GM21423 (cell line): ENCODE measurements at regions not wholly inside any gene's neighbourhood (a gene's known extent, or its start where the extent isn't known, plus 50 kb on each side); places are given as distances from the start of the nearest gene placed in this dataset.
"Not testable (repeated sequence)": the region's sequence is repeated elsewhere in the genome, so short reads cannot be mapped to it uniquely, and the experiment has no call there.

ENCODE experiments used
- ATAC-seq: cut with Tn5 transposase; IDR thresholded peaks from one replicate; pipeline ENCODE4 v1.9.1; 2021; ENCODE audit warnings: mild to moderate bottlenecking, moderate library complexity; ENCODE audit not compliant: unreplicated experiment

GRCh38 chr9:87041553-87042235, 94.4 kb upstream of the GAS1 start:
- not testable (repeated sequence) for ATAC-seq

GRCh38 chr9:87049929-87050608, 102.8 kb upstream of the GAS1 start:
- ATAC-seq, result not testable (repeated sequence)

DNA sequence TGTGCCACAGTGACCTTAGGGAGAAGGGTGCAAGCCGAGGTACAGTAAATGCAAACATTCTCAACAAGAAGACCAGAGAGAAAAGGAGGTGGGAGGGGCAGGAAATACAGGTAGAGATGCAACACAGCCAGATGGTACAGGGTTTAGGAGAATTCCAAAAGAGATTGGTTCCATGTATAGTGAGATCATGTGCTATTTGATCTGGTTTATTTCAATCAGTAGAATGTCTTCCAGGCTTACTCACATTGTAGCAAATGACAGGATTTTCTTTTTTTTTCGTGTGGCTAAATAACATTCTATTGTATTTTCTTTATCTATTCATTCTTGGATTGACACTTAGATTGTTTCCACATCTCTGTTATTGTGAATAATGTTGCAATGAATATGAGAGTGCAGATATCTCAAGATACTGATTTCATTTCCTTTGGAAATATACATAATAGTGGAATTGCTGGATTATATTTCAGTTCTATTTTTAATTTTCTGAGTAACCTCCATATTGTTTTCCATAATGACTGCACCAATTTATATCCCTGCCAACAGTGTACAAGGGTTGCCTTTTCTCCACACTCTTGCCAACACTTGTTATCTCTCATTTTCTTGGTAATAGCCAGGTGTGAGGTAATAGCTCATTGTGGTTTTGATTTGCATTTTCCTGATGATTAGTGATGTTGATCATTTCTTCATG, 107.8 kb upstream of the GAS1 start:
- ATAC-seq, result no peak

GRCh38 chr9:87059772-87060171, 112.5 kb upstream of the GAS1 start:
- no peak for ATAC-seq

DNA sequence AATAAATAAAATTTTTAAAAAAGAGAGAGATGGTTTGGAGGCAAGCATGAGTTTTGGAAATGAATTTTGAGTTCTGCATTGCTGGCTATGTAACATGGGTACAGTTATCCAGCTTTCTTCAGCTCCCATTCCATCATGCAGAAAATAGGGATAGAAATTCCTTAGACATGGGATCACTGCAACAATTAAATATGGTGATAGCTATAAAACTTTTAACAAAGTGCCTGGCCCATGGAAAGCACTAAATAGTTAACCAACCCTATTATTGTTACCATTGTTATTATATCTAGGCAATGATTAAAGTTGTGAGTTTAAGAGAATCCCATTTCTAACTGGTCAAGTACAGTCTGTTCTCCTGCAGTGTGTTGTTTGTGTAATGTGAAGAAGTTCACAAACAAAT, 115.4 kb upstream of the GAS1 start:
- no peak for ATAC-seq

DNA sequence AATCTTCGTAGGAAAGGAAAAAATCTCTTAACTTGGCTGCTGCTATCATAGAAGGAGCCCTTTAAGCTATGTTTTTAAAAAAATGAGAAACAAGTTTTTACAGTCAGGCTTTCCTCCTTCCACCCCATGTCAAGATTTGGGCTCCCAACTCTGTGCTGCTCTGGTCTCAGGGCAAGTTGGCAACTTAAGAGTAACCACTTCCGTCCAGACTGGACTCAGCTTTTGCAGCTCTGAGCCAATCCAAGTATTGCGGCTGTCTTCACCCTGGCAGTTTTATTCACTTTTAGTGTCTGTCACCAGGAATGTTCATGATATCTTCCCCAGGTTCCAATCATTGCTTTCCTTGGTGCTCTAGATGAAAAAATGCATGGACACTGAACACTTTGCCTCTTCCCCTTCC, 115.9 kb upstream of the GAS1 start:
- no peak for ATAC-seq

DNA sequence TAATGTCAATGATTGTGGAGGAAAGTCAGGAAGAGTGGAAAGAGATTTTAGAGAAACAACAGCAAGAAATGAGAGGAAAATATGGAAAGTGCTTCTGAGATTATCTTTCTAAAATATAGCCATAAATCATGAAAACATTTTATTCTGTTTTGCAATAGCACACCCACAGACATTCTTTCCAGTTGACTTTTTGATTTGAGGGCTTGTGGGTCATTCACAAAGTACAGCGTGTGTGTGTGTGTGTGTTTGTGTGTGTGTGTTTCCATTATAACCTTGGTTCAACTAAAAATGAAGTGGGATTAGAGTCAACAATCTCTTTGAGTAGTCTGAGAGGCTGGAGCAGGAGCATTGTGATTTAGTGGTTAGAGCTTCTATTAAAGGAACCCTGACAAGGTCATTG, 116.6 kb upstream of the GAS1 start:
- ATAC-seq, result no peak

GRCh38 chr9:87064311-87064710, 117.0 kb upstream of the GAS1 start:
- ATAC-seq, result no peak

GRCh38 chr9:87065981-87066380, 118.7 kb upstream of the GAS1 start:
- ATAC-seq, result no peak

DNA sequence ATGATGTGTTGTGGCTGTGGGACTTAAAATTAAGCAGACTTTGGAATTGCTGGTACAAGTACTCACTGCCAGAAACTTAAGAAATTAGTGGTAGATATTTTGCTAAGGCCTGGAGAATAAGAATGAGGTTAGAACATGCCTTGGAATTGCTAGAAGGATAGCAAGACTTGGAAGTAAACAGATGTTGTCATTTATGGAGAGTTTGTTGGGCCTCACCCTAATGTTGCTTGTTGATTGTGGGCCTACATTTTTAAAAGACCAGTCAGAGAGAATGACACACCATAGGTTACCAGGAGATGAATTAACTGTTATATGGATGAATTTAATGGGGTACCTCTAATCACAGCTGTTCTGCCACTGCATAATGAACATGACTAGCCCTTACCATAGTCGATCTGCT, 120.1 kb upstream of the GAS1 start:
- no peak for ATAC-seq

- no peak for ATAC-seq
Measured at GRCh38 chr9:87068177-87068840, 121.0 kb upstream of the GAS1 start.

DNA sequence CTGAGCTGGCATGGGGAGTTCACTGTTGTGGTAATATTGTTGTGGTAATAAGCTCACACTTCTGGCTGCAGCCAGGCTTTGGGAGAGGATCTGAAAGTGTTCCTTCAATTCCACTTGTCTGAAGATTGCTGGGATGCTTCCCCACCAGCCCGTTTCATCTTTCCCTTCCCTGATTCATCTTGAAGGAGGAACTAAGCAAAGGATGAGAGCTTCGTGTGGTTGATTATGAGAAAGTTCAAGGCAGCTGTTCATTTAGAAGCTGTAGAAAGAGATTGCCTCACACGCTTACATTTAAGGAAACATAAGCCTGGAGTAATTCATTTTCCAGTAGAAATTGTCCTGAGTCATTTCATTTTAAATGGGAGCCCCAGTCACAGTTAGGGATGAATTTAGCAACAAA, 122.4 kb upstream of the GAS1 start:
- ATAC-seq, result no peak

DNA sequence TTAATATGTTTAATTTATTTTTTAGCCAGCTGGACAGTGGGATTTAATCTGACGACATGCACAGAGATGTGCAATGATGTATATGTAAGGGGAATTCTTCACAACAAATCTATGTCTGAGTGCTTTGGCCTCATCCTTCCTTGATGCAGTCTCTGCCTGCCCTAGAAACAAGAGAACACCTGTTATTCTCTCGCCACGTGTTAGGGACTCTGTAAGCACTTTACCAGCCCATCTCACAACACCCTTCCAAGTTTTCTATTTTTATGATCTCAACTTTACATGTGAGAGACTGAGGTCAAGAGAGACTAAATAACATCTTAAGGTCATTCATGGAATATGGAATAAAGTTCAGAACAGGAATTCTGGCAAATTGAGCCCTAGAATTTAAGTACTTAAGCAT, 123.0 kb upstream of the GAS1 start:
- no peak for ATAC-seq

DNA sequence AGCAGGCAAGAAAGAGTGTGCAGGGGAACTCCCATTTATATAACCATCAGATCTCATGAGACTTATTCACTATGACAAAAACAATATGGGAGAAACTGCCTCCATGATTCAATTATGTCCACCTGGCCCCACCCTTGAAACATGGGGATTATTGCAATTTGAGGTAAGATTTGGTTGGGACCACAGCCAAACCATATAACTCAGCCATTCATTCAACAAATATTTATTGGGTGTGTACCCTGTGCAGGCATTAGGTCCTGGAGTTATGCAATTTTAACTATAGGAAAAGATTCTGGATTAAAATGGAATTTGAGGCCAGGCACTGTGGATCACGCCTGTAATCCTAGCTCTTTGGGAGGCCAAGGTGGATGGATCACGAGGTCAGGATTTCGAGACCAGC, 124.2 kb upstream of the GAS1 start:
- no peak for ATAC-seq

DNA sequence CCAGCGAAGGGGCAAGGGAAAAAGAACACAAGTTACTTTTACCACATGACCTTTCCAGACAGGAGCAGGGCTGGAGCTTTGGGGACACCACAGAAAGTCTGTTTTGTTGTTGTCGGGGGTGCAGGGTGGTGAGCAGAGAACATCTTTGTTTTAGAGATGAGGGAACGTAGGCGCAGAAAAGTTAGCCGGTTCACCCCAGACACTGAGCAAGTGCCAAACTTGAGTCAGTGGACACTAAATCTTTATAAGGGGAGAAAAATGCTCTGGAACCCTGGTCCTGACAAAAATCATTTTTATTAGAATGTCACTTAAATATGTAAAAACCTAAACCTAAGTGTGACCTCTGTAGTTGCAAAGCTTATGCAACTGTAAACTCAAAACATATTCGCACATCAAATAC, 126.4 kb upstream of the GAS1 start:
- no peak for ATAC-seq

GRCh38 chr9:87075537-87075936, 128.2 kb upstream of the GAS1 start:
- no peak for ATAC-seq

DNA sequence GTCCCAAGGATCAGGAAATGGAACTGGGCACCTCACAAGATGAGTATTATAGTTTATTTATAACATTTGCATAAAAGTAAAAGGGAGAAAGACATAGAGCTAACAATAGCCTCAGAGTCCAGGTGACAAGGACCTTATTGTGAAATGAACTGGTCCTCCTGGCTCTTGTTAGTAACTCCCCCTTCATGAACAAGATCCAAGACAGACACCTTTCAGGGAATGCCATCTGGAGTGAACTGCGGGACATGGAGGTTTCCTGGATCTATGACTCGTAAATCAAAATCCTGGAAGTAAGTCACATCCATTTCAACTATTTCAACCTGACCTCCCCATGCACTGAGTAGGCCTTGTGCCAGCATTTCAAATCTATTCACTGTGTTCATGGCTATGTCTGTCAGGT, 129.5 kb upstream of the GAS1 start:
- ATAC-seq, result no peak

DNA sequence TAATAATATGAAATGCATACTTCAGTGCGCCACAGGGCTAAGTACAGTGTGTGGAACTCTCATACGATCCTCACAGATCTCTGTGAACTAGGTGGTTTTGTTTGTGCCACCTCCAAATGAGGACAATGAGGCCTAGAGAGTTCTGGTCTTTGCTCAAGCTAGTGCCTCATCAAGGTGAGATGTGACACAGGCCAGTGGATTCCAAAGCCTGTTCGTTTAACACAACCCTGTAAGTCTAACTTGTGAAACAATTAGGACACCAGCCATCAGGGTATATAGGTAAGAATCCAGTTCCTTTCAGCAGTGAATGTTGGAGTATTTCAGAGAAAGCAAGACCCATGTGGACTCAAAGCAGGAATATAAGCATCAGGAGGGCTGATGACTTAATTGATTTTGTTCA, 130.7 kb upstream of the GAS1 start:
- ATAC-seq, result no peak

DNA sequence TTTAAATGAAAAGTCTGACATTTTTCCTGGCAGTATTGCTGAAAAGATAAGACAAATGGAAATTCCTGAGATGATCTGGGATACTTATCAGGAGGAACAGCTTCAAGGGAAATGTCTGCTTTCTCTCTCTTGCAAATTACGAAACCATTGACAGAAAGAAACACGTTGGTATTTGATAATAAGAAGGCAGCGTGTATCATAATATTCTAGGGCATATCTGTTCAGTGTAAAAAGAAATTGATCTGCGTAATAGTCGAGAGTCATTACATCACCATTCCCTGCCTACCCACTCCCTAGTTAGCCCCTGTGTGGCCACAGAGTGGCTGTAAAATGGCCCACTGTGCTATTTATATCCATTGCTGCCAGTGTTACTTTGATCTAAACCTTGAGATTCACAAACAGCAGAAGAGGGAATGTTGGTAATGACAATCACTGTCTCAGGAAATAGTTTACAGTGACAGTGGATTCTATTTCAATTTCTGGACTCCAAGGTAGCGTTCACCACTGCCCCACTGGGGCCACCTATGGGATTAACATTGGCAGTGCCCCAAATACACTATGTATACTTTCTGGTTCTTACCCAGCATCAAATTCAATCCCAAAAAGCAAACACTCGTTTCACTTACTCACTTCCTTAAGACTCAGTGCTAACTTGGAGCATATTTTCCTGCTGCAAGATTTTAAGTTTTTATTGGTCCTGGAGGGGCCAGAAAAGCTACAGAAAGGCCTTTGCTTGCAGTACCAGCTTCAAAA, 133.4 kb upstream of the GAS1 start:
- no peak for ATAC-seq

GRCh38 chr9:87081503-87081902, 134.2 kb upstream of the GAS1 start:
- ATAC-seq, result no peak

DNA sequence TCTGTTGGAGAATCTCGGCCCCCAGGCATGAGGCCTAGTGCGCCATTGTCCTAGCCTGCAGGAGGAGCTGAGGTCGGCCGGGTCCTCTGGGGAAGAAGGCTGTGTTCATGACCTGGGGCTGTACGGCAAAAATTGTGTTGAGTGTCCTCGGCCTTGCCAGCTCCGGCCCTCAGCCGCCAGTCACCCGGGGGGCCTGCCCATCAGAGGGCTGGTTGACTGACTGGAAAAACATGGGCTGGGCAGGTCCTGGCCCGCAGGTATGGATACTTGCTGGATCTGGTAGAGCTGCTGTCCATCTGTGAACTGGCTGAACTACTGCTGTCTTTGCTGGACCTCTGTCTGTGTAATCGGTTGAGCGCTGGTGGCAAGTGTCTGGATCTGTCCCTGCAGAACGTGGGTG, 136.7 kb upstream of the GAS1 start:
- no peak for ATAC-seq
